Kidney (tissue), 13 donors: ENCODE measurements at regions not wholly inside any gene's neighbourhood (a gene's known extent, or its start where the extent isn't known, plus 50 kb on each side); places are given as distances from the start of the nearest gene placed in this dataset.

ENCODE experiments used
- DNase-seq, 5 donors: peaks; one replicate each; pipeline ENCODE4 v3.0.0-alpha.2; 2013 to 2020
- FAIRE-seq: peaks from 2 replicates; lab custom pipeline; 2012; peaks lifted over from hg19 to GRCh38; lab: Jason Lieb, UNC
- H3K27ac ChIP-seq, 2 donors: one replicate each; pipeline ENCODE4 v1.7.0; 2013; ENCODE audit warnings: low read depth in 2 of 2, low read length in 2 of 2, inconsistent platforms in 1 of 2
- H3K27me3 ChIP-seq: one replicate; pipeline ENCODE4 v1.7.1; 2013; ENCODE audit warnings: low read length, inconsistent platforms; ENCODE audit not compliant: control insufficient read depth, insufficient read depth
- H3K36me3 ChIP-seq, 3 donors: one replicate each; pipeline versions ENCODE4 v1.7.0 to v1.7.1; 2013; ENCODE audit warnings: low read length in 3 of 3, control low read depth in 1 of 3, inconsistent platforms in 1 of 3; ENCODE audit not compliant: insufficient read depth in 3 of 3, control insufficient read depth in 2 of 3
- H3K4me1 ChIP-seq, 3 donors: one replicate each; pipeline versions ENCODE4 v1.7.0 to v1.7.1; 2013; ENCODE audit warnings: low read length in 3 of 3, inconsistent platforms in 1 of 3, low read depth in 1 of 3; ENCODE audit not compliant: control insufficient read depth in 2 of 3, insufficient read depth in 2 of 3
- H3K4me3 ChIP-seq, 3 donors: one replicate each; pipeline versions ENCODE4 v1.7.0 to v1.8.1; 2013; ENCODE audit warnings: low read length in 3 of 3, control low read depth in 1 of 3, inconsistent platforms in 1 of 3
- H3K9ac ChIP-seq, 3 donors: one replicate each; pipeline versions ENCODE4 v1.7.0 to v1.7.1; 2013; ENCODE audit warnings: low read length in 3 of 3, control low read depth in 1 of 3, inconsistent platforms in 1 of 3
- H3K9me3 ChIP-seq, 3 donors: one replicate each; pipeline versions ENCODE4 v1.7.0 to v1.7.1; 2013; ENCODE audit warnings: low read length in 3 of 3, control low read depth in 1 of 3, inconsistent platforms in 1 of 3; ENCODE audit not compliant: control insufficient read depth in 2 of 3, insufficient read depth in 1 of 3
- intact Hi-C: fragments of 100-400 bp; cut with DNase I; formaldehyde crosslinking; loops from one replicate; pipeline ENCODE4 v1.11.1; 2022
- TF ChIP-seq, protein P1 (sequence below): IDR thresholded peaks from 3 replicates; pipeline ENCODE4 v1.5.1; 2012; ENCODE audit warnings: mild to moderate bottlenecking, moderate library complexity, borderline replicate concordance; ENCODE audit not compliant: insufficient read depth; ENCODE audit errors: extremely low read depth
- donor health status: control.
- donor health status: control.
- donor health status: control.
- donor health status: control.
- donor health status: control.
- donor health status: DM: yes; HTN: yes; CAD: no.
- donor health status: Normal renal cell carcinoma (clear cell type).

DNA sequence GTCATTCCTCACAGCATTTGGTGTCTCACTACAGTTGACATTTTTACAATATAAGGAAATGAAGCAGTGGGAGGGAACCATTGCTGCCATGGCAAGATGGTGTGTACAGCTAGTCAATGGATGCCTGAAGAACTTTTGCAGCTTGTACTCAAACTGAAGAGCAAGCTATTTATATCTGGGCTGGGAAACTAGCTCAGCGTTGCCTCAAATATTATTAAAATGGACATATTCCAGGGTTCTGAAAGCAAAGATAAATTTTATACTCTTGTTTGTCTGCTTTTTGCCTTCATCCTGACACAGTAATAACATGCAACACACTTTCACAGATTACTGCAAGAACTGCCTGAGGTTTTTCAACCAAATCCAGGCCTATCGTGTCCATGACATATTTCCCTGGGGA lies 156.4 kb upstream of the COL21A1 start:
- Histone ChIP-seq H3K36me3 (no peaks in the 10 kb centered on the region), H3K4me3 (no peak overlapping the region), H3K4me1 (peaks cover 0 to 10% (median 0%) of the 10 kb centered on the region in 3 donors), H3K27ac (no peak overlapping the region), H3K9me3 (no peaks in the 10 kb centered on the region), H3K9ac (no peak overlapping the region), H3K27me3 (no peaks in the 10 kb centered on the region)
- intact Hi-C loops: no loop called here
- FAIRE-seq: no peak
- TF ChIP-seq, protein P1, sequence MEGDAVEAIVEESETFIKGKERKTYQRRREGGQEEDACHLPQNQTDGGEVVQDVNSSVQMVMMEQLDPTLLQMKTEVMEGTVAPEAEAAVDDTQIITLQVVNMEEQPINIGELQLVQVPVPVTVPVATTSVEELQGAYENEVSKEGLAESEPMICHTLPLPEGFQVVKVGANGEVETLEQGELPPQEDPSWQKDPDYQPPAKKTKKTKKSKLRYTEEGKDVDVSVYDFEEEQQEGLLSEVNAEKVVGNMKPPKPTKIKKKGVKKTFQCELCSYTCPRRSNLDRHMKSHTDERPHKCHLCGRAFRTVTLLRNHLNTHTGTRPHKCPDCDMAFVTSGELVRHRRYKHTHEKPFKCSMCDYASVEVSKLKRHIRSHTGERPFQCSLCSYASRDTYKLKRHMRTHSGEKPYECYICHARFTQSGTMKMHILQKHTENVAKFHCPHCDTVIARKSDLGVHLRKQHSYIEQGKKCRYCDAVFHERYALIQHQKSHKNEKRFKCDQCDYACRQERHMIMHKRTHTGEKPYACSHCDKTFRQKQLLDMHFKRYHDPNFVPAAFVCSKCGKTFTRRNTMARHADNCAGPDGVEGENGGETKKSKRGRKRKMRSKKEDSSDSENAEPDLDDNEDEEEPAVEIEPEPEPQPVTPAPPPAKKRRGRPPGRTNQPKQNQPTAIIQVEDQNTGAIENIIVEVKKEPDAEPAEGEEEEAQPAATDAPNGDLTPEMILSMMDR: no peak
- DNase-seq: peak in 1 of 5 donors; percentile 32

DNA sequence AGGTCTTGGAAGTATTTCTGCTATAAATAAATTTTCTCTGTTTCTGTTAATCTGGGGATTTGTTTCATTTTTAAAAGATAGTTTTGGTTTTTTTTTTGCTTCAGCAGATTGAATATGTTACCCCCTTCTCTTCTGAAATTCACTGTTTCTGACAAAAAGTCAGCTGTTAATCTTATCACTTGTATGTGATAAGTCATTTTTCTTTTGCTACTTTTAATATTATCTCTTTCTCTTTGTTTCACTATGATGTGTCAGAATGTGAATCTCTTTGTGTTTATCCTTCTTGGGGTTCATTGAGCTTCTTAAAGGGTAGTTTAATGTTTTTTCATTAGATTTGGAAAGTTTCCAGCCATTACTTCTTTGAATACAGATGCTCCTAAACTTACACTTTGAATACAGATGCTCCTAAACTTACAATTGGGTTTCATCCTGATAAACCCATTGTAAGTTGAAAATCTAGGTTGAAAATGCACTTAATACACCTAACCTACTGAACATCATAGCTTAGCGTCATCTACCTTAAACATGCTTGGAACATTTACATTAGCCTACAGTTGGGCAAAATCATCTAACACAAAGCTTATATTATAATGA lies 154.2 kb upstream of the COL21A1 start:
- Histone ChIP-seq H3K9me3 (no peaks in the 10 kb centered on the region), H3K4me3 (no peak overlapping the region), H3K27me3 (no peaks in the 10 kb centered on the region), H3K4me1 (peaks cover 0 to 10% (median 0%) of the 10 kb centered on the region in 3 donors), H3K9ac (no peak overlapping the region), H3K36me3 (no peaks in the 10 kb centered on the region), H3K27ac (no peak overlapping the region)
- FAIRE-seq (no peak), DNase-seq (no peak)
- intact Hi-C loops: no loop called here
- TF ChIP-seq, protein P1: no peak

DNA sequence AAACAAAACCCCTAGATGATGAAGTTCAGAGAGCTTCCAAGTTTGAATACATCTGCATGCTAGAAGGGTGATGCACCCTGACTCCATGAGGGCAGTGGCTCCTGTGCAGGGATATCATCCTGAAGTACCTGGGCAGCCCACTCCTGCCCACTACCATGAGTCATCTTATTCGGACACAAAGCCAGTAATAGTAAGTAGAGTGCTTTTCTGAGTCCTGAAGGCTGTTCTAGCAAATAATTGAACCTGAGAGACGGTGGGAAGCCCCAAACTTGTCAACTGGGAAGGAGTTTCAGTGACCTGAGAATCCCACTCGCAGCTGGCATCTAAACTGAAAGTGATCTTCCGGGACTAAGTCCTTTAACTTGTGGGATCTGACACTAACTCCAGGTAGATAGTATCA lies 152.9 kb upstream of the COL21A1 start:
- intact Hi-C loops: no loop called here
- Histone ChIP-seq H3K9me3 (no peaks in the 10 kb centered on the region), H3K36me3 (no peaks in the 10 kb centered on the region), H3K27me3 (no peaks in the 10 kb centered on the region), H3K4me1 (peaks cover 0 to 10% (median 0%) of the 10 kb centered on the region in 3 donors), H3K4me3 (peak overlapping the region in 2 of 3 donors; percentile 28 to 37), H3K9ac (no peak overlapping the region), H3K27ac (peak overlapping the region; percentile 40 to 70)
- FAIRE-seq (no peak), DNase-seq (no peak)
- TF ChIP-seq, protein P1: no peak
